Erythroblast (primary cell): ENCODE measurements at regions not wholly inside any gene's neighbourhood (a gene's known extent, or its start where the extent isn't known, plus 50 kb on each side); places are given as distances from the start of the nearest gene placed in this dataset.

Experiments
- GATA1 ChIP-seq: IDR thresholded peaks from 2 replicates; pipeline ENCODE4 v1.6.1; 2011; ENCODE audit warnings: low read depth, mild to moderate bottlenecking, control low read depth, low read length, moderate library complexity
- POLR2A ChIP-seq: IDR thresholded peaks from 2 replicates; pipeline ENCODE4 v1.6.1; 2011; ENCODE audit warnings: mild to moderate bottlenecking, low read length

GRCh38 chr14:44081146-44081545, 425.9 kb downstream of the FSCB start:
- no peak for TF ChIP-seq POLR2A
- no peak for TF ChIP-seq GATA1
